K562 (cell line): ENCODE measurements at regions not wholly inside any gene's neighbourhood (a gene's known extent, or its start where the extent isn't known, plus 50 kb on each side); places are given as distances from the start of the nearest gene placed in this dataset.

Experiments used
- ATAC-seq: fragments of 200-7000 bp; cut with Tn5 transposase; 3 replicates; pipeline ENCODE4 v1.9.1; 2020; ENCODE audit warnings: moderate library complexity
- BruUV-seq: library from RNA; stranded (reverse); fragments of 400-500 nt; replicated peaks from 2 replicates; lab custom pipeline; 2021; lab: Mats Ljungman, UMichigan
- CTCF ChIA-PET: fragments of 300-600 bp; formaldehyde crosslinking; extraction: SDS; loops from one replicate; lab custom pipeline; 2021; ENCODE audit warnings: low intra/inter-chr PET ratio; lab: Yijun Ruan, JAX
- POLR2A ChIA-PET: fragments of 300-600, 350-650 bp; sonication (Branson Sonifier 250); formaldehyde crosslinking; extraction: SDS; loops from one replicate; lab custom pipeline; 2021; ENCODE audit warnings: antibody characterized with exemption, inconsistent platforms; lab: Yijun Ruan, JAX
- DNase-seq, 4 experiments: peaks; one replicate each; pipeline versions ENCODE4 v3.0.0 to v3.0.0-alpha.2; 2011 to 2018; ENCODE audit warnings: low spot score in 3 of 4, mixed read lengths in 3 of 4; ENCODE audit errors: extremely low read depth in 1 of 4
- FAIRE-seq: peaks from 2 replicates; lab custom pipeline; 2011; peaks lifted over from hg19 to GRCh38; lab: Jason Lieb, UNC
- H2AFZ ChIP-seq: 2 replicates; pipeline ENCODE4 v1.6.0; 2011; ENCODE audit warnings: low read depth, low read length, control low read depth, inconsistent platforms
- H3K27ac ChIP-seq: fragments of 200-600 bp; 3 replicates; pipeline ENCODE4 v1.8.0; 2011; ENCODE audit warnings: low read depth, mild to moderate bottlenecking, control low read depth, inconsistent platforms, low read length, moderate library complexity, mixed read lengths; ENCODE audit errors: extremely low read depth
- H3K27me3 ChIP-seq, 2 experiments: fragments of 300-600 bp in 1 of 2; 2 replicates in 1 of 2; 3 replicates in 1 of 2; pipeline versions ENCODE4 v1.6.0 to v1.8.0; 2011; ENCODE audit warnings: inconsistent platforms in 2 of 2, low read length in 2 of 2, mild to moderate bottlenecking in 1 of 2, mixed read lengths in 1 of 2, moderate library complexity in 1 of 2; ENCODE audit not compliant: control insufficient read depth in 2 of 2, insufficient read depth in 2 of 2
- H3K36me3 ChIP-seq: fragments of 300-600 bp; 3 replicates; pipeline ENCODE4 v1.8.0; 2011; ENCODE audit warnings: mild to moderate bottlenecking, low read length, inconsistent platforms; ENCODE audit not compliant: control insufficient read depth, insufficient read depth
- H3K4me1 ChIP-seq, 2 experiments: fragments of 200-600 bp in 1 of 2; replicated peaks in 1 of 2; 2 replicates in 1 of 2; 3 replicates in 1 of 2; pipeline versions ENCODE4 v1.5.1 to v1.8.0; 2011; ENCODE audit warnings: inconsistent platforms in 2 of 2, low read length in 2 of 2, mild to moderate bottlenecking in 1 of 2, mixed read lengths in 1 of 2, moderate library complexity in 1 of 2; ENCODE audit not compliant: control insufficient read depth in 2 of 2, insufficient read depth in 2 of 2
- H3K4me2 ChIP-seq: 2 replicates; pipeline ENCODE4 v1.6.1; 2011; ENCODE audit warnings: low read length, control low read depth, inconsistent platforms, mixed read lengths; ENCODE audit not compliant: insufficient read depth
- H3K4me3 ChIP-seq: fragments of 200-600 bp; sonication (generic), shearing (Covaris generic); 2 replicates; pipeline ENCODE4 v1.5.1; 2016; ENCODE audit warnings: control low read depth, inconsistent platforms
- H3K79me2 ChIP-seq: fragments of 200-600 bp; 3 replicates; pipeline ENCODE4 v1.8.0; 2011; ENCODE audit warnings: low read length, inconsistent platforms; ENCODE audit not compliant: control insufficient read depth, insufficient read depth
- H3K9ac ChIP-seq, 2 experiments: 2 replicates each; pipeline versions ENCODE4 v1.6.0 to v1.6.1; 2011; ENCODE audit warnings: low read depth in 2 of 2, low read length in 2 of 2, control low read depth in 1 of 2, inconsistent platforms in 1 of 2, mild to moderate bottlenecking in 1 of 2, mixed read lengths in 1 of 2; ENCODE audit not compliant: insufficient read depth in 1 of 2
- H3K9me1 ChIP-seq: one replicate; pipeline ENCODE4 v1.6.0; 2011; ENCODE audit warnings: inconsistent platforms, mild to moderate bottlenecking, low read length, moderate library complexity; ENCODE audit not compliant: control insufficient read depth, insufficient read depth
- H3K9me3 ChIP-seq: replicated peaks from 2 replicates; pipeline ENCODE4 v1.5.1; 2011; ENCODE audit warnings: low read depth, low read length, inconsistent platforms; ENCODE audit not compliant: control insufficient read depth, insufficient read depth
- H4K20me1 ChIP-seq: replicated peaks from 2 replicates; pipeline ENCODE4 v1.6.1; 2011; ENCODE audit warnings: low read length, inconsistent platforms, mixed read lengths; ENCODE audit not compliant: control insufficient read depth, insufficient read depth
- DPF2 ChIP-seq: fragments of 450-650 bp; IDR thresholded peaks from 2 replicates; pipeline ENCODE4 v1.6.1; 2016
- GABPB2 ChIP-seq: fragments of 250-450 bp; sonication (Bioruptor Pico); conservative IDR thresholded peaks from 2 replicates; pipeline ENCODE4 v1.5.1; 2021; ENCODE audit warnings: mild to moderate bottlenecking
- POLR2H ChIP-seq: IDR thresholded peaks from 2 replicates; pipeline ENCODE4 v1.6.1; 2016; ENCODE audit warnings: missing genetic modification characterization, low read depth, mild to moderate bottlenecking, control low read depth, missing compliant biosample characterization, moderate library complexity
- SAFB ChIP-seq: fragments of 200-400 bp; formaldehyde crosslinking; IDR thresholded peaks from 2 replicates; pipeline ENCODE4 v1.6.1; 2017; ENCODE audit warnings: low read depth, low read length, borderline replicate concordance
- SREBF1 ChIP-seq: fragments of 150-350 bp; IDR thresholded peaks from 2 replicates; pipeline ENCODE4 v1.6.1; 2014; ENCODE audit warnings: antibody characterized with exemption, low read depth, low read length, borderline replicate concordance
- SUPT5H ChIP-seq: fragments of 450-650 bp; IDR thresholded peaks from 2 replicates; pipeline ENCODE4 v1.6.1; 2016
- TBL1XR1 ChIP-seq, 2 experiments: IDR thresholded peaks; 2 replicates each; pipeline ENCODE4 v1.6.1; 2012; ENCODE audit warnings: improper control_type of control experiment in 2 of 2, low read length in 2 of 2, mild to moderate bottlenecking in 1 of 2
- TBP ChIP-seq: optimal IDR thresholded peaks from 2 replicates; pipeline ENCODE3; 2011; ENCODE audit warnings: low read depth, low read length, improper control_type of control experiment
- WGBS: fragments of 100-300 bp; shearing (Covaris generic); methylation state at CpG from one replicate; pipeline ENCODE4 v1.1.6; 2016; ENCODE audit warnings: low coverage, mixed read lengths; ENCODE audit not compliant: insufficient coverage; ENCODE audit errors: missing lambda C conversion rate; 5-methylcytosine and 5-hydroxymethylcytosine counted together
- in situ Hi-C: fragments of 300-500 bp; cut with MboI; formaldehyde crosslinking; loops from 4 replicates; pipeline ENCODE4 v1.15.0; 2018; ENCODE audit warnings: inconsistent platforms, mixed read lengths
- intact Hi-C: fragments of 100-400 bp; cut with micrococcal nuclease; formaldehyde crosslinking; loops from 2 replicates; pipeline ENCODE4 v1.14.2; 2022
- TF ChIP-seq, protein P1 (sequence below): fragments of 250-450 bp; sonication (Bioruptor Pico); IDR thresholded peaks from 2 replicates; pipeline ENCODE4 v1.6.1; 2021; ENCODE audit warnings: mild to moderate bottlenecking
- TF ChIP-seq, protein P2 (sequence below), 2 experiments: fragments of 450-650 bp; IDR thresholded peaks; 2 replicates each; pipeline ENCODE4 v1.6.1; 2016; ENCODE audit warnings: mild to moderate bottlenecking in 2 of 2, borderline replicate concordance in 1 of 2, low read depth in 1 of 2, moderate library complexity in 1 of 2

DNA sequence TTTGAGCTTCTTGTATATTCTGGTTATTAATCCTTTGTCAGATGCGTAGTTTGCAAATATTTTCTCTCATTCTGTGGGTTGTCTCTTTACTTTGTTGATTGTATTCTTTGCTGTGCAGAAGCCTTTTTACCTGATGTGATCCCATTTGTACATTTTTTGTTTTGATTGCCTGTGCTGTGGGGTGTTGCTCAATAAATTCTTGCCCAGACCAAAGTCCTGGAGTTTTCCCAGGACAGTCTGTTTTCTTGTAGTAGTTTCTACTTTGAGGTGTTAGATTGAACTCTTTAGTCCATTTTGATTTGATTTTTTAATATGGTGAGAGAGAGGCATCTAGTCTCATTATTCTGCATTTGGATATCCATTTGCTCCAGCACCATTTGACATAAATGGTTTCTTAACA, 588.7 kb upstream of the MBL2 start:
- Histone ChIP-seq H2AFZ (no peak overlapping the region), H3K4me1 (no peaks in the 10 kb centered on the region), H3K27ac (no peak overlapping the region), H3K9me3 (no peaks in the 10 kb centered on the region), H3K27me3 (no peaks in the 10 kb centered on the region), H3K79me2 (no peaks in the 10 kb centered on the region), H4K20me1 (no peaks in the 10 kb centered on the region), H3K36me3 (no peaks in the 10 kb centered on the region), H3K4me2 (no peak overlapping the region), H3K4me3 (no peak overlapping the region), H3K9ac (no peak overlapping the region), H3K9me1 (no peaks in the 10 kb centered on the region)
- DNase-seq (no peak), FAIRE-seq (no peak), ATAC-seq (no peak)
- ChIA-PET CTCF (no interaction called here), POLR2A (no interaction called here)
- intact Hi-C loops: no loop called here
- no TSS peak for BruUV-seq
- in situ Hi-C loops: no loop called here
- 17% methylated on average over 1 of the region's 1 CpG for WGBS
- no peak for TF ChIP-seq SREBF1
- no peak for TF ChIP-seq GABPB2
- TF ChIP-seq, protein P1, sequence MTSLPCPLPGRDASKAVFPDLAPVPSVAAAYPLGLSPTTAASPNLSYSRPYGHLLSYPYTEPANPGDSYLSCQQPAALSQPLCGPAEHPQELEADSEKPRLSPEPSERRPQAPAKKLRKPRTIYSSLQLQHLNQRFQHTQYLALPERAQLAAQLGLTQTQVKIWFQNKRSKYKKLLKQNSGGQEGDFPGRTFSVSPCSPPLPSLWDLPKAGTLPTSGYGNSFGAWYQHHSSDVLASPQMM (CRISPR knock-in tag): no peak
- no peak for TF ChIP-seq SAFB
- no peak for TF ChIP-seq TBP
- TF ChIP-seq POLR2H (tag): no peak
- no peak for TF ChIP-seq SUPT5H
- no peak for TF ChIP-seq DPF2
- no peak for TF ChIP-seq TBL1XR1 (IDR thresholded peaks at IDR 0.05; ENCODE audit: low read length in 2 of 2)
- TF ChIP-seq, protein P2, sequence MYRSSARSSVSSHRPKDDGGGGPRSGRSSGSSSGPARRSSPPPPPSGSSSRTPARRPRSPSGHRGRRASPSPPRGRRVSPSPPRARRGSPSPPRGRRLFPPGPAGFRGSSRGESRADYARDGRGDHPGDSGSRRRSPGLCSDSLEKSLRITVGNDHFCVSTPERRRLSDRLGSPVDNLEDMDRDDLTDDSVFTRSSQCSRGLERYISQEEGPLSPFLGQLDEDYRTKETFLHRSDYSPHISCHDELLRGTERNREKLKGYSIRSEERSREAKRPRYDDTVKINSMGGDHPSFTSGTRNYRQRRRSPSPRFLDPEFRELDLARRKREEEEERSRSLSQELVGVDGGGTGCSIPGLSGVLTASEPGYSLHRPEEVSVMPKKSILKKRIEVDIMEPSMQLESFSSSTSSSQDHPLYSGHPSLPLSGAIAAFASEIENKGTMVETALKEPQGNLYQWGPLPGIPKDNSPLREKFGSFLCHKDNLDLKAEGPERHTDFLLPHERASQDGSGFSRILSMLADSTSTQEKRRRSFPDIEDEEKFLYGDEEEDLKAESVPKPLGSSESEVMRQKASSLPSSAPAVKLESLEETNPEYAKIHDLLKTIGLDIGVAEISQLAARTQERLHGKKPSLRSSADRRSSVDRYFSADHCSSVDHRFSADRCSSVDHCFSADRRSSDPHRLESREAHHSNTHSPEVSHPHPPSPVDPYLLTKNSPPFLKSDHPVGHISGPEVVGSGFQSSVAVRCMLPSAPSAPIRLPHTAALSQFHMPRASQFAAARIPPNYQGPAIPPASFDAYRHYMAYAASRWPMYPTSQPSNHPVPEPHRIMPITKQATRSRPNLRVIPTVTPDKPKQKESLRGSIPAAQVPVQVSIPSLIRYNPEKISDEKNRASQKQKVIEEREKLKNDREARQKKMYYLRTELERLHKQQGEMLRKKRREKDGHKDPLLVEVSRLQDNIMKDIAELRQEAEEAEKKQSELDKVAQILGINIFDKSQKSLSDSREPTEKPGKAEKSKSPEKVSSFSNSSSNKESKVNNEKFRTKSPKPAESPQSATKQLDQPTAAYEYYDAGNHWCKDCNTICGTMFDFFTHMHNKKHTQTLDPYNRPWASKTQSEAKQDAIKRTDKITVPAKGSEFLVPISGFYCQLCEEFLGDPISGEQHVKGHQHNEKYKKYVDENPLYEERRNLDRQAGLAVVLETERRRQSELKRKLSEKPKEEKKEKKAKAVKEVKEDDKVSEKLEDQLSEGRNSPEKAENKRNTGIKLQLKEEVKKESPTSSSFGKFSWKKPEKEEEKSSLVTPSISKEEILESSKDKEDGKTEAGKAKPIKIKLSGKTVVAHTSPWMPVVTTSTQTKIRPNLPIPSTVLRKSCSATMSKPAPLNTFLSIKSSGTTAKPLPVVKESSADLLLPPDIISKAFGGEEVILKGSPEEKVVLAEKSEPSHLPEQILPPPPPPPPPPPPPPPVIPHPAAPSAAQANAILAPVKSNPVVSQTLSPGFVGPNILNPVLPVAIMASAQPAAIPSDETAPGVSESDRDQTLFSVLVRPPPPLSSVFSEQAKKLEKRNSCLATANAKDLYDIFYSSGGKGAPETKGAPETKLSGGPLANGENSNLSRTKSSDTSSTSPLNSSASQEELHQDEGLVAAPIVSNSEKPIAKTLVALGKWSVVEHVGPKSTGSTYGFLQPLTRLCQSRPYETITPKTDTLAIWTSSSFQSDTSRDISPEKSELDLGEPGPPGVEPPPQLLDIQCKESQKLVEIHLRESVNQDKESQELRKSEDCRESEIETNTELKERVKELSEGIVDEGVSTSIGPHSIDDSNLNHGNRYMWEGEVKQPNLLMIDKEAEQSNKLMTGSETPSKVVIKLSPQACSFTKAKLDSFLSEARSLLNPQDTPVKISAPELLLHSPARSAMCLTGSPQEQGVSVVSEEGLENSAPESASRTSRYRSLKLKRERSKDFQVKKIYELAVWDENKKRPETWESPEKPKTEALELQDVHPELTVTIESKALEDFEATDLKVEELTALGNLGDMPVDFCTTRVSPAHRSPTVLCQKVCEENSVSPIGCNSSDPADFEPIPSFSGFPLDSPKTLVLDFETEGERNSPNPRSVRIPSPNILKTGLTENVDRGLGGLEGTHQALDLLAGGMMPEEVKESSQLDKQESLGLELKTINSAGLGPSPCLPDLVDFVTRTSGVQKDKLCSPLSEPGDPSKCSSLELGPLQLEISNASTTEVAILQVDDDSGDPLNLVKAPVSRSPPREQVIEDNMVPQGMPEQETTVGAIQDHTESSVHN (IDR thresholded peaks at IDR 0.05; ENCODE audit: borderline replicate concordance in 1 of 2, low read depth in 1 of 2): no peak
